ENCODE measurements at regions not wholly inside any gene's neighbourhood (a gene's known extent, or its start where the extent isn't known, plus 50 kb on each side); places are given as distances from the start of the nearest gene placed in this dataset.

DNA sequence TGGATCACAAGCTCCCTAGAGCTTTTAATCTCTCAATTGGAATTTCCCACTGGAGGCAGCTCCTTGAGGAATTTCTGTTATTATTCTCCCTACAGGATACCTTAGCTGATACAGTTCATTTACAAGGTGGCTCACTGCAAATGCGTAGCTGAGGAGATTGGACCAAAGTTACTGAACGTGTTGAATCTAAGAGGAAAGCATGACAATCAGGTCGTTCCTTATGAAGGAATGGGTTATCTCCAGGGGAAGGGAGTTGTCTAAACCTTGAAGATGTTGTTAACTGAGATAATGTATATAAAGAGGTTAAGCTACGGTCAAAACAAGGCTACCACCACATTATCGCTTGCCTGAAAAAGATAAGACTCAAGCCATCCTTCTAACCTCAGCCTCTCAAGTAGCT, 105.8 kb upstream of the TBX3 start:
- intact Hi-C loops (cut with micrococcal nuclease), result no loop called here

DNA sequence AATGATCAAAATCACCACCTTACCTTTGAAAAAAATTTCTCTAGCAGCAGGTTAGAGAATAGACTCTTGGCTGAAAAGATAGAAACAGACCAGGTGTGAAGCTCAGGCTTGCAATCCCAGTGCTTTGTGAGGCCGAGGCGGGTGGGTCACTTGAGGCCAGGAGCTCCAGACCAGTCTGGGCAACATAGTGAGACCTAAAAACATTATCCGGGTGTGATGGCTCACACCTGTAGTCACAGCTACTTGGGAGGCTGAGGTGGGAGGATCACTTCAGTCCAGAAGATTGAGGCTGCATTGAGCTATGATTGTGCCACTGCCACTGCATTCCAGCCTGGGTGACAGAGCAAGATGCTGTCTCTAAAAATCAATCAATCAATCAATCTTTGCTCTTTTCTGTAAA, 105.3 kb upstream of the TBX3 start:
- intact Hi-C loops (cut with micrococcal nuclease), result no loop called here

DNA sequence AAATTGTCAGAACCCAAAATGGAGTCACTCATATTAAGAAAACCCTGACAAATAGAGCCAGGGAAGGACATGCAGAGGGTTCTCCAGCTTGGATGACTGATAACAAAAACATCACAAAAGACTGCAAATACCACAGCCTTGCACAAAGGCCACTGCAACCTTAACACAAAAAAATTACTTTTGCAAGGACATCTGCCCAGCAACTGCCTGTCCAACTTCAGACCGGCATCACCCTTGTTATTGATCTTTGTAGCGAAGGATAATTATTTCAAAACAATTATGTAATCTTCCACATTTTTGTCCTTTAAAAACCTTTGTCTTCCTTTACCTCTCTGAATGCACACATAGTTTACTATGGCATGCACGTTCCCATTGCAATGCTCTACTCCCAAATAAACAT, 100.6 kb upstream of the TBX3 start:
- intact Hi-C loops (cut with micrococcal nuclease), result no loop called here

DNA sequence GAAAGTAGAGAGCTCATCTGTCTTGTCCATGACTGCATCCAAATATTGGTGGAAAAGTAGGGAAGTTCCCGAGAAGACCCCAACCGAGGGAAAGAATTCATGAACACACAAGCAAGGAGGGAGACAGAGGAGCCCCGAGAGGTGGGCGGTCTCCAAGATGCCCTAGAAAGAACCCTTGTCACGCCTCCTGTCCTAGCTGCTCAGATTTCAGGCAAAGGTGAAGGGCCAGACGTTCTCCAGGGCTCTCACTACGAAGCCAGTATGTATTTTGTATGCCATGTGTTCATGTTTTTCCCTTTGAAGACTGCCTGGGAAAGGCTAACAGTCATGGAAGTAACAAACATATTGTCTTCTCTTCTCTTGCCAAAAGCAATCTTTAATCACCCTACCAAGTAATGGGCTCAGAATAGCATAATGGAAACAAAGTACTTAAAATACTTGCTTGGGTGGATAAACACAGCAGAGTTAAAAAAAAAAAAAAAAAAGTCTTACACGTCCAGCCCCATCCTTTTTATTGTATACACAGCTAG, 99.2 kb upstream of the TBX3 start:
- intact Hi-C loops (cut with micrococcal nuclease), result no loop called here

DNA sequence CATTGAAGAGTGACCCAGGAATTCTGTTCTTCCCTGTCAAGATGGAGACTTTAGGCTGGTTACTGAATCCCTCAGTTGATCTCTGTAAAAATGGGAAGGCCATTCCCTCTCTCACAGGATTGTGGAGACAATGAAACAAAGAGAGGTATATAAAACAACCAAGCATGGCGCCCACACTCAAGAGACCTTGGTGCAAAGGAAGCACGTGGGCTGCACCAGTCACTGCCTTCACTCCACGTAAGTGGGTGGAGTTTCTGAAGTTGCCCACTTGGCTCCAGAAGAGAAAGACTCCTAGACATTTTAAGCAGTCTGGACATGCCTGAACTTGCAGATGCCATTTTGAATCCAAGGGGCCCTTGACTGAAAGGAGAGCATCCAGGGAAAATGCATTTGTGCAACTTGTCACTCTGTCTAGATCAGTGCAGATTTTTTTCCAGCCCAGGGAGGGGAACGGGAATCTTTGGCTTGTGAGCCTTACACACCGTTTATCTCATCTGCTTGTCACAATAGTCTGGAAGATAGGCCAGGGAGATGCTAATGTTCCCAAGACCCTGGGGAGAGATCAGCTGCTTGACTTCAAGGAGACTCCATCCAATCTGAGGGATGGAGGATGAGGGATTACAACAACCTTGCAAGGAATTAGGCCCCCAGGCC, 96.9 kb upstream of the TBX3 start:
- intact Hi-C loops (cut with micrococcal nuclease), result no loop called here

DNA sequence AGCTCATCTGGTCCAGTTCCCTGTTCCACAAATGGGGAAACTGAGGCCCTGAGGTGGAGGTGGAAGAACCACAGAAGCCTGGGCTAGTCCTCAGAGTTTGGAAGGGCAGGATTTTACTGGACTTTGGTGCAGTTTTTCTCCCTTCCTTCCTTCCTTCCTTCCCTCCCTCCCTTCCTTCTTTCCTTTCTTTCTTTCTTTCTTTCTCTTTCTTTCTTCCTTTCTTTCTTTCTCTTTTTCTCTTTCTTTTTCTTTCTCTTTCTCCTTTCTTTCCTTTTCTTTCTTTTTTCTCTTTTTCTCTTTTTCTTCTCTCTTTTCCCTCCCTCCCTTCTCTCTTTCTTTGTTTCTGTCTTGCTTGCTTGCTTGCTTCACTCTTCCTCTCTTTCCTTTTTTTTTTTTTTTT, 95.7 kb upstream of the TBX3 start:
- intact Hi-C loops (cut with micrococcal nuclease), result no loop called here

DNA sequence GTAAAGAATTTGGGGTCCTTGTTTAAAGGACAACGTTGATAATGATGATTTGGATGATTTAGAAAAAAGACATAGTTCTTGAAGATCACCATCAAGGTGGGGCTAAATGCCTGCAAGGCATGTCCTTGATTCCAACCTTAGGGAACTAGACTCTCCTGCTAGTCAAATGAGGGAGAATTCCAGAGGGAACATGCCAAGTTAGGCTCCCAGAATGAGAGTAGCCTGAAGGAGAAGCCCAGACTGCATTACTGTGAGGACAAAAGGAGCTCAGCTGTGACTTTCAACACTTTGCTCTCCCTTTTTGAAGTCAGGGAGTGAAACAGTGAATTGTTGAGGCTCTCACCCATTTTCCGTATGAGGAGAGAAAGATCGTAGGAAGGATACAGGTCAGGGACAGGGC, 95.2 kb upstream of the TBX3 start:
- intact Hi-C loops (cut with micrococcal nuclease), result no loop called here

DNA sequence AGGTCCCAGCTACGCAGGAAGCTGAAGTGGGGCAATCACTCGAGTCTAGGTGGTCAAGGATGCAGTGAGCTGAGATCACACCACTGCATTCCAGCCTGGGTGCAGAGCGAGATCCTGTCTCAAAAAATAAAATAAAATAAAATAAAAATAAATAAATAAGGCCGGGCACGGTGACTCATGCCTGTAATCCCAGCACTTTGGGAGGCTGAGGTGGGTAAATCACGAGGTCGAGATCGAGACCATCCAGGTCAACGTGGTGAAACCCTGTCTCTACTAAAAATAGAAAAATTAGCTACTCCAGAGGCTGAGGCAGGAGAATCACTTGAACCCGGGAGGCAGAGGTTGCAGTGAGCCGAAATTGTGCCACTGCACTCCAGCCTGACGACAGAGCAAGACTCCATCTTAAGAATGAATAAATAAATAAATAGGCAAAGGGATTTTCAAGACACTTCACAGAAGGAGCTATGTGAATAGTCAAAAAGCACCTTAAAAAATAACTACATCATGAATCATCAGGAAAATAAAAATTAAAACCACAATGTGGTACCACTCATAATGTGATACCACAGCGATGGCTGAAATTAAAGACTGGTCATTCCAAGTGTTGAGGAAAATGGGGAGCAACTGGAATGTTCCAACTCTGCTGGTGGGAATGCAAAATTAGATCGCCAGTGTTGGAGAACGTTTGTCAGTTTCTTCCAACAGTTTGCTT, 92.9 kb upstream of the TBX3 start:
- intact Hi-C loops (cut with micrococcal nuclease), result no loop called here

DNA sequence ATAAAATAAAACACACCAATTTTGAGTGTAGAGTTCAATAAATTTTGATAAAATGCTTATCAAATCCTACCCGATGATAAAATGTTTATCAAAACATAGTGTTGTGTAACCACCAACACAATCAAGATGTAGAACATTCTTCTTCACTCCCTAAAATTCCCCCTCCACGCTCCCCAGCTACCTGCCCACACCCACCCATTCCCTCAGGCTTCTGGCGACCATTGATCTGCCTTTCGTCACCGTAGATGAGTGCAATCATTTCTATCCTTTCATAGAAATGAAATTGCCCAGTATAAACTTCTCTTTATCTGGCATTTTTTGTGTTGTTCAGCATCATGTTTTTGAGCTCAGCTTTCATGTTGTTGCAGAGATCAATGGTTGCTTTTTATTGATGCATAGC, 90.7 kb upstream of the TBX3 start:
- intact Hi-C loops (cut with micrococcal nuclease), result no loop called here

DNA sequence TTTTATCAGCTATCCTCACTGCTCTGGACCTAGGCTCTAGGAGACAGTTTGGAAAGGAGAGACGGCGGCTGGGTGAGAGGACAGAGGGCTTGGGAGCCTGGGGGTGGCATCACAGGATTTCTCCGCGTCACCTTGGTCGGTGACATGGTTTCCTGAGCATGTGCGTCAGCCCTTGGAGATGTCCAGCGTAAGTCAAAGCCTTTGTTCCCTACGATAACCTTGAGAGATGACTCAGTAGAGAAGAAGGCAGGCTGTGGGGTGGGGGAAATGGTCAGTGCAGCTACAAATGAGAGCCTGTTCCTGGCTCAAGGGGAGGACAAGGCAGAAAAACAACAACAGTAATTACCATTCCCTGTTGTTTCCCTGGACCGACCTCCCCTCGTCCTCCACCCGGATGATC, 90.2 kb upstream of the TBX3 start:
- intact Hi-C loops (cut with micrococcal nuclease), result no loop called here

DNA sequence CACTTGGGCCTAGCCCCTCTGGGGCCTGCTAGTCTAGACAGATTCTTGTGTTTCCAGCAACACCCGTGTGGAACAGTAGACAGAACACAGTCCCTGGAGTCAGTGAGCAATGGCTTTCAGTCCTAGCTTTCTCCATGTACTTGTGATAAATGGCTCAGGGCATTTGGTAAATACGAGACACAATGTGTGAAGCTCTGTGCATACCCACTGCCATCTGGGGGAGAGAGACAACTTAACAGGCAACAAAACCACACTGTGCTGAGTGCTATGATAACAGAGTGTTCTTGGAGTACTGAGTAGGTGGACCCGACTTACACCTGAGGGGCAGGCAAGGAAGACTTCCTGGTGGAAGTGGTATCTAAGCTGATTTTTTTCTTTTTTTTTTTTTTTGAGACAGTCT, 86.3 kb upstream of the TBX3 start:
- intact Hi-C loops (cut with micrococcal nuclease), result no loop called here

DNA sequence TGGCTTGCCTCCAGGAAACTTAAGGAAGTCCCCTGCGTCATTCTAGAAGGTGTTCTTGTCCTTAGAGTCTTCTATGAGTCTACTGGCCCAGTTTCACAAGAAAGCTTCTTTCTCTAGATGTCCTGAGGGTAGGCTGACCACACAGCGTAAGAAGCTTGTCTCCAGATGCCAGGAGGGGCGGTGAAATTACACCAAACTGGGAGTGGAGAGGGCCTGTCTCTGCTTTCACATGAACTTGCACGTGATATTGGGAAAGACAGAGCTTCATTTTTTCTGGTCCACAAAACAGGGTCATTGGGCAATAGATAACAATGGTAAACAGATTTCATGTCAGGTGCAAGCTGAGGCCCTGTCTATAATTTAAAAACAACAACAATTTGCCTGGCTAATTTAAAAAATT, 85.7 kb upstream of the TBX3 start:
- intact Hi-C loops (cut with micrococcal nuclease), result no loop called here

DNA sequence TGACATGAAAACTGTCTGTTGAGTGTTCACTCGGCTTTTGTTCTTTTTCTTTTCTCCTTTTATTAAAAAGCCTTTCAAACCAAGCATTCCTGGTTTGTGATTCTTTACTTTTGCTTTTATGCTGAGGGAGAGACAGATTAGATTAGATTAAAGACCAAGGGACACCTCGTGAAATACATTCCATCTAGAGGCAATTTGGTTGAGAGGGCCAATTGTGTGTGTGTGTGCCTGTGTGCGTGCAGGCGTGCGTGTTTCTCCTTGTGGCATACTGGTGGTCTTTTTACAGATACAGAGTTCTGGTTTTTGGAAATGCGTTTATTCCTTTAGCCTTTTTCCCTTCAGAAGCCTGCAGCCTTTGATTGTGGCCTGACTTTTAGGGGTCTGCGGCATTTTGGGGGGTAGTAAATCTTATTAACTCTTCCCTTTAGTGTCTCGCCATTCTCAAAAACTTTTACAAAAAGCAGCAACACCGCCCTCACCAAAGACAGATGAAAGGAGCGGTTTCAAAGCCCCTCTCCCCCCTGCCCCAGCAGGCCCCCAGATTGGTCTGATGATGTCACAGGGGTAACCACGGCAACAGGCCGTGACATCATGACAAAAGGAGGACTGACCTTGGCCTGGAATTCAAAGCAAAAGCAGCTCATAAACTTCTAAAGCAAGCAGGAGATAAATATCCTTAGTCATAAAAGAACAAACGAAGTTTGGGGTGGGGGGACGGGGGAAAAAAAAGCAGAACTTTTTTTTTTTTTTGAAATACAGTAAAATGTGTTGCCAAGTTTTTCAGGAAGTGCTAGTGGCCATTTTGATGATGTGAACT, 84.1 kb upstream of the TBX3 start:
- intact Hi-C loops (cut with micrococcal nuclease), result no loop called here

DNA sequence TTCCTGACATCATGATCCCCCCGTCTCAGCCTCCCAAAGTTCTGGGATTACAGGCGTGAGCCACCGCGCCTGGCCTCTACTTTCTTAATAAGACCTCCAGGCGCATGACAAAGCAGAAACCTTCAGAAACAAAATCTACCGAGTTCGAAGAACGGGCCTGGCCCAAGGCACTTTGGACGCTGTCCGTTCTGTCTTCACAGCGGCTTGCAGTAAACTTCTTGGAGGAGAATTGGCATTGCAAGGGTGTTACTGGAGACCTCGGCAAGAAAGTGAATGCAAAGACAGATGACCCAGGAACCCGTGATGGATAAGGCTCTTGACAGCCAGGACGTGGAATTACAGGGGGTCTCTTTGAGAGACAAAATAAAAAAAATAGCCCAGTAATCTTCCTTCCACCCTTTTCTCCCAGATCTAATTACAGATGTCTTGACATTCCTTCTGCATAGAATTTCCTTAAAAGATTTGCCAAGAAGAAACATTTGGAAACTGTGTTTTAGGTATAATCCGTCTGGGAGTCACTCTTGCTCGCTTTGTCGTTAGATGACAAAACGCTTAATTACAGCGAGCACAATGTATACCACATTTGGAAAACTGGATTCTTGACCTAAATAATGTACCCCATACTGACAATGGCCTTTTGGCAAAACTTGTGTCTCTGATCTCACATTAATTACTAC, 83.2 kb upstream of the TBX3 start:
- intact Hi-C loops (cut with micrococcal nuclease), result no loop called here

DNA sequence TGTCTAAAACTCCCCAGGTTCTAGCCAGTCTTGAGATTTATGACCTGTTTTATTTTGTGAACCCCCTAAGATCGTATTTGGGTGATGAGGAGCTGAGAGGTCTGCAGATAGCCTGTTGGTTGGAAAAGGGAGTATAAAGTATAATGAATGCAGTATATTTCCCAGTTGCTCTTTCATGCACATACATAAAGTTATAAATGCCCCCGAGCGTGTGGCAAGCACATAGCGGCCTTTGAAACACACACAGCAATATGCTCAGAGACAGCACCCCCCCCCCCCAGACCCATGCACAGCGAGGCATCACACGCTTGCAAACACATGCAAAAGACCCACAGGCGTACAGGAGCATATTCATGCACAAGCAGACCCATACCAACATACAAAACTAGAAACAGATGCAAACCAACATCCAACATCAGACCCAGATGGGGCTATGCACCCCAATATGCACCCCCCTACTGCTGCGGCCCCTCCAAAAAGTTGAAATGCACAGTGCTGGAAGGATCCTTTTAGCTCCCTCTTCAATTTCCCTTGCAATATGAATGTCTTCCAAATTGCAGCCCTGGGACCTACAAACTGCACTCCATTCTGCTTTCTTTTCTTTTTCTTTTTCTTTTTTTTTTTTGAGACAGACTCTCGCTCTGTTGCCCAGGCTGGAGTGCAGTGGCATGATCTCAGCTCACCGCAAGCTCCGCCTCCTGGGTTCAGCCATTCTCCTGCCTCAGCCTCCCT, 82.2 kb upstream of the TBX3 start:
- intact Hi-C loops (cut with micrococcal nuclease), result no loop called here

DNA sequence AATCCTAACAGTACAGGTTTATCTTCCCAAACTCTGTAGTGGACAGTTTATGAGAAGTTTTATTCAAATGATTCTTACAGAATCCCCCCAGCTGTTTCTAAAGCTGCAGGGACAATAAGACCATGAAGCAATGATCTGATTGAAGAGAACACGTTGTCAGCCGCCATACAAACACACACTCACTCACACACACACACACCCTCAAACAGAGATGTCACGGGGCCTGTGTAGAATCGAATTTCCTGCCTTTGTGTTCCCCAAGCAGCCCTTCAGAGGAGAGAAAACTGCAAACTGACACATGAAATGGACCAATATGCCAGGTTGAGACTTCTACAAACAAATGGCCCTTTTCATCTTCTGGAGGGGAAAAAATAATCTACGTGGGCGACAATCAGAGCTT, 80.5 kb upstream of the TBX3 start:
- intact Hi-C loops (cut with micrococcal nuclease), result no loop called here

DNA sequence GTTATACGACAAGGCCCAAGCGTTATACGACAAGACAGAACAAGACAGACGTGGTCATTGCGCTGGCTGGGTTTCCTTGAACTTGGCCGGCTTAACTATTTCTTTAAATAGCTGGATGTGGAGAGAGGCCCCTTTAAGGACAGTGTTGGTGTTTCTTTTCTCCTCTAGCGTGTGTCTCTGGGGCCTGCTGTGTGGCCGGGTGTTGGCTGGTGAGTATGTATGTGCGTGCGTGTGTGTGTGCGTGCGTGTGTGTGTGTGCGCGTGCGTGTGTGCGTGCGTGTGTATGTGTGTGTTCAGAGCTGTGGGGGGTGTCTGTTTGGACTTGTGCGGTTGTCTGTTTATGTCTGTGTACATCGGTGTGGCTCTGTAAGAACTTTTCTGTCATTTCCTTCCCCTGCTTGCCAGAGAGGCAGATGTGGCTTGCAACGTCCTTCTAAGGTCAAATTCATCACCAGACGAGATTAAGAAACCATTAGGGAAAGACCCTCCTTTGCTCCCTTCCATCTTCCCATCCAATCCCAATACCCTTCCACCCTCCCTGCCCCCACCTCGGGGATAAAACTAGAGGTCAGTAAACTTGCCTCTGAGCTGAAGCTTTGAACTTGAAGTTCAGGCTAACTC, 78.6 kb upstream of the TBX3 start:
- intact Hi-C loops (cut with micrococcal nuclease), result no loop called here

DNA sequence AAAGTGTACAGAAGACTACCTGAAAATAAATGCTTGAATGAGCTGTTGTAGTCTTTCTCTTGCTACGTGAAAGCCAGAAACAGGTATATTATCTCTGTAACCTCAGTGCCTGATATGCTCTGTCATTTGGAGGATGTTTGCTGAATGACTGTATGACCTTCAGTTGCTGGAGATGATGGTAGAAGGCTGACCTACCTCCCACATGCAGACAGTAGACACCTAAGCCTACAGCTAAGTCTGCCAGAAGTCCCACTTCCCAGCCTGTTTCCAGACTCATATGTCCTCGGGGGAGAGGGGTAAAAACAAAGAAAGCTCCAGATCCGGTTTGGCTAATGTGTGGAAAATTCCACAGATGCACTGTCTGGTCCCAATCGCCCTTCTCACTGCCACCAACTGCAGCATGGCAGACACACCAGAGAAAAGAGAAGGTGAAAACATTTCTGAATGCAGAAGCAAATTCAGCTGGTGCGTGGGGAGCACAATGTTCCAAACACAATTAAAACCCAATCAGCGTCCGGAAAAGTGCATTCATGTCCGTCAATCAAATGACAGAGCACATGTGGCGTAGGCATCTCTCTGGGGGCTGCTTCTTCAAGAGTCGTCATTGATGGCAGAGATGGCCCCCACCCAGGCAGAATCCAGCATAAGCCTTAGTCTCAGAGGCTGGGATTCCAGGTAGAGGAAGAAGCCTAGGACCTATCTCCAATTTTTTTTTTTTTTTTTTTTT, 76.3 kb upstream of the TBX3 start:
- intact Hi-C loops (cut with micrococcal nuclease), result no loop called here

DNA sequence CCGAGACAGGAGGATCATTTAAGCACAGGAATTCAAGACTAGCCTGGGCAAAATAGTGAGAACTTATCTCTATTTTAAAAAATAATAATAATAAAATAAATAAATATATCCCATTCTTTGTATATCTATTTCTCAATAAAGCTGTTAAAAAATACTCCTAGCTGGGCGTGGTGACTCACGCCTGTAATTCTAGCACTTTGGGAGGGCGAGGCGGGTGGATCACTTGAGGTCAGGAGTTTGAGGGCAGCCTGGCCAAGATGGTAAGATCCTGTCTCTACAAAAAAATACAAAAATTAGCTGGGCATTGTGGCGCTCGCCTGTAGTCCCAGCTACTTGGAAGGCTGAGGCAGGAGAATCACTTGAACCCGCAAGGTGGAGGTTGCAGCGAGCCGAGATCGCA, 75.7 kb upstream of the TBX3 start:
- intact Hi-C loops (cut with micrococcal nuclease), result no loop called here

All from T-helper 1 cell treated with Interleukin-12 subunit alpha and Interleukin-12 subunit beta and Interleukin-4 antibody, amounts not matched to agents 30 ng/mL and 1 ng/mL, for 36 hours (primary cell).